ENCODE measurements at regions not wholly inside any gene's neighbourhood (a gene's known extent, or its start where the extent isn't known, plus 50 kb on each side); places are given as distances from the start of the nearest gene placed in this dataset.

- Mint-ChIP-seq H3K36me3 (ENCODE audit: insufficient read depth in 1 of 3, low read depth in 3 of 3) (no peaks in the 10 kb centered on the region), H3K27me3 (ENCODE audit: low read depth) (no peaks in the 10 kb centered on the region), H3K4me1 (peaks cover 8 to 9% of the 10 kb centered on the region in 2 experiments), H3K9me3 (no peaks in the 10 kb centered on the region), H3K27ac (no peak overlapping the region), H3K4me3 (no peak overlapping the region)
- Histone ChIP-seq H3K14ac (ENCODE audit: insufficient read depth, low read length) (no peak overlapping the region), H3K23ac (ENCODE audit: insufficient read length, low read depth, low read length) (no peak overlapping the region), H3K9ac (ENCODE audit: extremely low read depth, insufficient read length, low read length) (no peak overlapping the region), H3K27me3 (ENCODE audit: insufficient read depth, low read length) (no peaks in the 10 kb centered on the region), H3K4me1 (ENCODE audit: insufficient read depth, low read length) (no peaks in the 10 kb centered on the region), H4K20me1 (ENCODE audit: control insufficient read depth, insufficient read depth, insufficient read length) (no peaks in the 10 kb centered on the region), H2BK12ac (ENCODE audit: insufficient read length, low read depth, low read length) (no peak overlapping the region), H3T11ph (ENCODE audit: low read length) (no peak overlapping the region), H2BK120ac (ENCODE audit: low read depth, low read length, poor library complexity, severe bottlenecking) (no peak overlapping the region), H2AFZ (ENCODE audit: low read length) (no peak overlapping the region), H3K79me2 (ENCODE audit: insufficient read depth, low read length) (no peaks in the 10 kb centered on the region), H4K5ac (ENCODE audit: insufficient read length, low read depth, low read length) (no peak overlapping the region), H3K4me2 (ENCODE audit: insufficient read depth, insufficient read length, low read length) (no peak overlapping the region), H2BK5ac (ENCODE audit: insufficient read length, low read length) (no peak overlapping the region), H3K79me1 (ENCODE audit: insufficient read depth, low read depth, low read length, poor library complexity, severe bottlenecking) (no peaks in the 10 kb centered on the region), H3K23me2 (ENCODE audit: insufficient read length, low read depth, low read length, poor library complexity, severe bottlenecking) (no peaks in the 10 kb centered on the region), H2AK5ac (ENCODE audit: insufficient read length, low read length) (no peak overlapping the region), H3K27ac (ENCODE audit: insufficient read length, low read depth, low read length) (no peak overlapping the region), H2BK20ac (ENCODE audit: low read depth, low read length, poor library complexity, severe bottlenecking) (no peak overlapping the region), H3K18ac (ENCODE audit: insufficient read length, low read depth, low read length) (no peak overlapping the region), H3K56ac (ENCODE audit: insufficient read length, low read depth, low read length) (no peak overlapping the region), H3K9me3 (ENCODE audit: control insufficient read depth, low read depth, low read length) (no peaks in the 10 kb centered on the region), H4K91ac (ENCODE audit: insufficient read length, low read depth, low read length) (no peak overlapping the region), H3K4ac (ENCODE audit: low read depth, low read length) (no peak overlapping the region), H4K8ac (replicated peaks; ENCODE audit: insufficient read length, low read depth, low read length) (no peak overlapping the region), H2BK15ac (ENCODE audit: low read depth, low read length) (no peak overlapping the region)
- no peak for DNase-seq
- TF ChIP-seq CTCF (conservative IDR thresholded peaks at IDR 0.05) = no peak
- no CpG with 5 or more reads among the region's 3 CpGs for WGBS (ENCODE audit: extremely low coverage, insufficient read length, low lambda C conversion rate)
These were observed 1160.9 kb upstream of the TMEM132C start for GRCh38 chr12:127106041-127106440.

All from H9 (cell line).